HG03139 (cell line): ENCODE measurements at regions not wholly inside any gene's neighbourhood (a gene's known extent, or its start where the extent isn't known, plus 50 kb on each side); places are given as distances from the start of the nearest gene placed in this dataset.

Experiments
- ATAC-seq: cut with Tn5 transposase; IDR thresholded peaks from one replicate; pipeline ENCODE4 v1.9.1; 2021; ENCODE audit not compliant: unreplicated experiment

- ATAC-seq = no peak
These were observed 96.9 kb downstream of the FAM76B start for GRCh38 chr11:95692526-95693260.

GRCh38 chr11:95690100-95690499 is 99.5 kb downstream of the FAM76B start:
- ATAC-seq = no peak

GRCh38 chr11:95688501-95689222 is 100.9 kb downstream of the FAM76B start:
- ATAC-seq = no peak

- ATAC-seq = no peak
These were observed 101.6 kb downstream of the FAM76B start for GRCh38 chr11:95688015-95688414.

GRCh38 chr11:95686265-95686664 is 103.3 kb downstream of the FAM76B start:
- no peak for ATAC-seq

- ATAC-seq = no peak
These were observed 104.9 kb downstream of the FAM76B start for GRCh38 chr11:95684701-95685100.

GRCh38 chr11:95684170-95684569 is 105.4 kb downstream of the FAM76B start:
- ATAC-seq = no peak

GRCh38 chr11:95682552-95682951 is 107.0 kb downstream of the FAM76B start:
- no peak for ATAC-seq

GRCh38 chr11:95680169-95680929 is 109.2 kb downstream of the FAM76B start:
- no peak for ATAC-seq

- no peak for ATAC-seq
These were observed 110.6 kb downstream of the FAM76B start for GRCh38 chr11:95678988-95679387.

- ATAC-seq = no peak
These were observed 113.3 kb downstream of the FAM76B start for GRCh38 chr11:95676308-95676707.

GRCh38 chr11:95675585-95675984 is 114.0 kb downstream of the FAM76B start:
- no peak for ATAC-seq

GRCh38 chr11:95674657-95675358 is 114.8 kb downstream of the FAM76B start:
- ATAC-seq = no peak

GRCh38 chr11:95671768-95672167 is 117.8 kb downstream of the FAM76B start:
- ATAC-seq = no peak

GRCh38 chr11:95668131-95668530 is 121.5 kb downstream of the FAM76B start:
- ATAC-seq = no peak

GRCh38 chr11:95661162-95661561 is 128.4 kb downstream of the FAM76B start:
- no peak for ATAC-seq

GRCh38 chr11:95660038-95660437 is 129.5 kb downstream of the FAM76B start:
- ATAC-seq = no peak

GRCh38 chr11:95659088-95659487 is 130.5 kb downstream of the FAM76B start:
- ATAC-seq = no peak

- ATAC-seq = no peak
These were observed 134.0 kb downstream of the FAM76B start for GRCh38 chr11:95655536-95655935.

- ATAC-seq = no peak
These were observed 135.9 kb downstream of the FAM76B start for GRCh38 chr11:95653680-95654079.

- no peak for ATAC-seq
These were observed 136.5 kb downstream of the FAM76B start for GRCh38 chr11:95653099-95653498.
